B cell (primary cell): ENCODE measurements at regions not wholly inside any gene's neighbourhood (a gene's known extent, or its start where the extent isn't known, plus 50 kb on each side); places are given as distances from the start of the nearest gene placed in this dataset.
"Not testable (repeated sequence)": the region's sequence is repeated elsewhere in the genome, so short reads cannot be mapped to it uniquely, and the experiment has no call there.

Source experiments
- CTCF ChIP-seq: fragments of 200-600 bp; IDR thresholded peaks from one replicate; pipeline ENCODE4 v1.8.0; 2022; ENCODE audit warnings: antibody characterized with exemption, mild to moderate bottlenecking
- EZH2 ChIP-seq: IDR thresholded peaks from 2 replicates; pipeline ENCODE4 v1.6.1; 2012; ENCODE audit warnings: borderline replicate concordance, low read depth, mild to moderate bottlenecking, moderate library complexity, low read length; ENCODE audit not compliant: insufficient read depth, poor library complexity, severe bottlenecking

GRCh38 chr7:39869888-39870522, 80.1 kb upstream of the CDK13 start:
- TF ChIP-seq CTCF, EZH2: not testable (repeated sequence)
